HFFc6 (cell line): ENCODE measurements at regions not wholly inside any gene's neighbourhood (a gene's known extent, or its start where the extent isn't known, plus 50 kb on each side); places are given as distances from the start of the nearest gene placed in this dataset.

Experiments used
- DNase-seq: peaks from one replicate; pipeline ENCODE4 v3.0.0-alpha.2; 2018
- H3K27ac Mint-ChIP-seq: 2 replicates; pipeline ENCODE4 v1.8.0; 2020; ENCODE audit warnings: mild to moderate bottlenecking, mixed read lengths
- H3K27me3 Mint-ChIP-seq: 2 replicates; pipeline ENCODE4 v1.8.0; 2021; ENCODE audit warnings: mild to moderate bottlenecking, moderate library complexity, mixed read lengths; ENCODE audit not compliant: insufficient read depth
- H3K36me3 Mint-ChIP-seq: 2 replicates; pipeline ENCODE4 v1.8.0; 2021; ENCODE audit warnings: low read depth, mixed read lengths
- H3K4me1 Mint-ChIP-seq: 2 replicates; pipeline ENCODE4 v1.8.0; 2020; ENCODE audit warnings: low read depth, mixed read lengths
- H3K4me3 Mint-ChIP-seq: 2 replicates; pipeline ENCODE4 v1.8.0; 2020; ENCODE audit warnings: mild to moderate bottlenecking, moderate library complexity, mixed read lengths
- H3K9me3 Mint-ChIP-seq: 2 replicates; pipeline ENCODE4 v1.8.0; 2020; ENCODE audit warnings: mild to moderate bottlenecking, mixed read lengths
- CTCF ChIP-seq: fragments of 200-600 bp; sonication (generic); IDR thresholded peaks from 2 replicates; pipeline ENCODE4 v1.5.0; 2021; ENCODE audit warnings: antibody characterized with exemption, mild to moderate bottlenecking

- Mint-ChIP-seq H3K4me3 (no peak overlapping the region), H3K27me3 (no peaks in the 10 kb centered on the region), H3K36me3 (no peaks in the 10 kb centered on the region)
Measured at GRCh38 chr3:105030211-105030610, 336.5 kb upstream of the ALCAM start.

GRCh38 chr3:105032541-105032940, 334.2 kb upstream of the ALCAM start:
- no peak for TF ChIP-seq CTCF
- DNase-seq = no peak
- H3K27ac Mint-ChIP-seq = no peak overlapping the region
- no peaks in the 10 kb centered on the region for H3K4me1 Mint-ChIP-seq
- no peak overlapping the region for H3K4me3 Mint-ChIP-seq
- no peaks in the 10 kb centered on the region for H3K36me3 Mint-ChIP-seq
- H3K27me3 Mint-ChIP-seq = no peaks in the 10 kb centered on the region
- H3K9me3 Mint-ChIP-seq = no peaks in the 10 kb centered on the region

More at GRCh38 chr3:105030211-105030610, 336.5 kb upstream of the ALCAM start:
- no peak overlapping the region for H3K27ac Mint-ChIP-seq
- no peaks in the 10 kb centered on the region for H3K4me1 Mint-ChIP-seq
- no peaks in the 10 kb centered on the region for H3K9me3 Mint-ChIP-seq
- TF ChIP-seq CTCF = no peak
- no peak for DNase-seq

GRCh38 chr3:105033081-105033480, 333.6 kb upstream of the ALCAM start:
- no peaks in the 10 kb centered on the region for H3K9me3 Mint-ChIP-seq
- H3K4me3 Mint-ChIP-seq = no peak overlapping the region
- no peaks in the 10 kb centered on the region for H3K4me1 Mint-ChIP-seq
- no peaks in the 10 kb centered on the region for H3K36me3 Mint-ChIP-seq
- DNase-seq = no peak
- no peak overlapping the region for H3K27ac Mint-ChIP-seq
- no peaks in the 10 kb centered on the region for H3K27me3 Mint-ChIP-seq
- TF ChIP-seq CTCF = no peak

- Mint-ChIP-seq H3K27me3 (no peaks in the 10 kb centered on the region), H3K4me3 (no peak overlapping the region), H3K4me1 (no peaks in the 10 kb centered on the region), H3K36me3 (no peaks in the 10 kb centered on the region), H3K9me3 (no peaks in the 10 kb centered on the region), H3K27ac (no peak overlapping the region)
- TF ChIP-seq CTCF = no peak
- no peak for DNase-seq
Measured at GRCh38 chr3:105039004-105039403, 327.7 kb upstream of the ALCAM start.

GRCh38 chr3:105040026-105040622, 326.6 kb upstream of the ALCAM start:
- no peaks in the 10 kb centered on the region for H3K9me3 Mint-ChIP-seq
- H3K36me3 Mint-ChIP-seq = no peaks in the 10 kb centered on the region
- TF ChIP-seq CTCF = no peak
- no peak overlapping the region for H3K4me3 Mint-ChIP-seq
- no peaks in the 10 kb centered on the region for H3K4me1 Mint-ChIP-seq
- no peak for DNase-seq
- no peaks in the 10 kb centered on the region for H3K27me3 Mint-ChIP-seq
- H3K27ac Mint-ChIP-seq = no peak overlapping the region

- Mint-ChIP-seq H3K27ac (no peak overlapping the region), H3K4me1 (no peaks in the 10 kb centered on the region), H3K36me3 (no peaks in the 10 kb centered on the region), H3K4me3 (no peak overlapping the region), H3K27me3 (no peaks in the 10 kb centered on the region), H3K9me3 (no peaks in the 10 kb centered on the region)
- TF ChIP-seq CTCF = no peak
- no peak for DNase-seq
Measured at GRCh38 chr3:105042586-105042985, 324.1 kb upstream of the ALCAM start.
